Activated naive CD8-positive, alpha-beta T cell treated with anti-CD3 and anti-CD28 coated beads, Interleukin-2, amount 50 U/mL, for 24 hours (primary cell): ENCODE measurements at regions not wholly inside any gene's neighbourhood (a gene's known extent, or its start where the extent isn't known, plus 50 kb on each side); places are given as distances from the start of the nearest gene placed in this dataset.

Source experiments
- ATAC-seq: fragments of 150-1000 bp; cut with Tn5 transposase; one replicate; pipeline ENCODE4 v1.10.0; 2021
- DNase-seq: peaks from one replicate; pipeline ENCODE4 v3.0.0; 2021
- H3K27ac Mint-ChIP-seq: one replicate; pipeline ENCODE4 v1.8.0; 2021; ENCODE audit warnings: mild to moderate bottlenecking, mixed read lengths
- H3K27me3 Mint-ChIP-seq: one replicate; pipeline ENCODE4 v1.8.0; 2021; ENCODE audit warnings: mixed read lengths
- H3K36me3 Mint-ChIP-seq: one replicate; pipeline ENCODE4 v1.8.0; 2021; ENCODE audit warnings: low read depth, mixed read lengths
- H3K4me1 Mint-ChIP-seq: one replicate; pipeline ENCODE4 v1.8.0; 2021; ENCODE audit warnings: mixed read lengths
- H3K4me3 Mint-ChIP-seq: one replicate; pipeline ENCODE4 v1.8.0; 2021; ENCODE audit warnings: mild to moderate bottlenecking, moderate library complexity, mixed read lengths
- H3K9me3 Mint-ChIP-seq: one replicate; pipeline ENCODE4 v1.8.0; 2021; ENCODE audit warnings: mixed read lengths

DNA sequence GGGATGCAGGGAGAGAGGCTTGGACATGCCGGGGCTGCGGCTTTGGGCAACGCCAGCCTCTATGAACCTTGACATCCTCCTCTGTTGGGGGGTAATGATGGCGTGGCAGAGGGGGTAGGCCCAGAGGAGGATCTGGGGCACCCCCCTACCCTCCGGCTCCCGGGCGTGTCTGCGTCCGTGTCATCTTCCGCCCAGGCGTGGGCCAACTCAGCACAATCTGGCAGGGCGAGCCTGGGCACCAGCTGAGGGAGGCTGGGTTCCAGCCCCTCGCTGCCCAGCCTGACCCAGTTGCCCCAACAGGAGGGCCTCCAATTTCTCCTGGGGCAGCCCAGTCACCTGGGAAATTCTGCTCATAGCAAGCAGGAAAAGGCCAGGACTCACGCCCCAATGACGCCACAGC, 62.9 kb upstream of the IL17B start:
- Mint-ChIP-seq H3K27ac (no peak overlapping the region), H3K4me3 (no peak overlapping the region), H3K4me1 (peaks cover 11% of the 10 kb centered on the region), H3K36me3 (no peaks in the 10 kb centered on the region), H3K9me3 (no peaks in the 10 kb centered on the region), H3K27me3 (no peaks in the 10 kb centered on the region)
- DNase-seq (no peak), ATAC-seq (no peak)

DNA sequence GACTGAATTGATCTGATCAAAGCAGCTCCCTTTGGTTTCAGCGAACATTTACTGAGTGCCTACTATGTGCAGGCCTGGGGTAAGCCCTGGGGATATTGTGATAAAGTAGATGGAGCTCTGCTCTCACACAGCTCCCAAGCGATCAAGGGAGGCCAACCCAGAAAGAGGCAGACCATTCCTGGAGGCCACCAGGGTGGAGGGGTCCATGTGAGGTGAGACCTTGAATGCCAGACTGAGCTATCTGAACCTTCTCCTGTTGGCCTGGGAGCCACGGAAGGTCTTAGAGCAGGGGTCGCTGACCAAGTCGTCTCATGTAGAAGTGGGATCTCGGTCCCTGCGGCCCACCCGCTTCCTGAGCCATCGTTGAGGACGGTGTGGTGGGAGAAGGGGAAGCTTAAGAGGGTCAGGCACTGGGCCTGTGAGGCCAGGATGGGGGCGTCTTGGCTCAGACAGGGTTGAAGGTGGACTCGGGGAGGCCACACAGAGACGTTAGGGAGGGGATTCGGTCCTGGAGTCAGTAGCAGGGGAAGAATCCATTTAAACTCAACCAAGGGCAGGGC, 62.2 kb upstream of the IL17B start:
- Mint-ChIP-seq H3K4me1 (peaks cover 11% of the 10 kb centered on the region), H3K9me3 (no peaks in the 10 kb centered on the region), H3K27ac (no peak overlapping the region), H3K4me3 (no peak overlapping the region), H3K27me3 (peaks cover 1% of the 10 kb centered on the region), H3K36me3 (no peaks in the 10 kb centered on the region)
- no peak for DNase-seq
- no peak for ATAC-seq

DNA sequence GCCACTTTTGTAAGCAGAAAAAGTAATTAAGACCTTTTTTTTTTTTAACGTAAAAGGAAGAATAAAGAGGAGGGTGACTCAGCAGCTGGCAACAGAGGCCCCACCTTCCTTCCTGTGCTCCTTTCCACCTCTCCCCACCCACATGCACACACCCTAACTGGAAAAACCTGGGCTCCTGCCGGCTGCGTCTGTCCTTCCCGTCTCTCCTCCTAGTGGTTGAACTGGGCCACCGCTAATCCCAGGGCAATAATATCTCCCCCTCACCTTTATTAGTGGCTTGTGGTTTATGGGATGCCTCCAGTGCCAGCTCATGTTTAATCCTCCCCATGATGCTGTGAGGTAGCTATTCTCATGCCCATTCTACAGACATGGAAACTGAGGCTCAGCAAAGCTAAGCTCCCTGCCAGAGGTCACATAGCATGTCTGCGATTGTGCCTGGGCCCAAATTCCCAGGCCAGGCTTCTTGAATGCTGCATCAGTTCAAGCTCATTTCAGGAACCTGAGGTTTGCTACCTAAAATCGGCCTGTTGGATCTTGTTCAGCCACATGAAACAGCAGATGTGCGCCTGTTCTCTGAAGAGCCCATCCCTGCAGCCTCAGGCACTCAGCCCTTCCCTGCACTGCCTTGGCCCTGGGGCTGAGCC, 60.9 kb upstream of the IL17B start:
- DNase-seq = peak; percentile 18
- Mint-ChIP-seq H3K9me3 (no peaks in the 10 kb centered on the region), H3K4me1 (peaks cover 11% of the 10 kb centered on the region), H3K27ac (peak overlapping the region; percentile 69), H3K27me3 (peaks cover 2% of the 10 kb centered on the region), H3K36me3 (no peaks in the 10 kb centered on the region), H3K4me3 (no peak overlapping the region)
- no peak for ATAC-seq

DNA sequence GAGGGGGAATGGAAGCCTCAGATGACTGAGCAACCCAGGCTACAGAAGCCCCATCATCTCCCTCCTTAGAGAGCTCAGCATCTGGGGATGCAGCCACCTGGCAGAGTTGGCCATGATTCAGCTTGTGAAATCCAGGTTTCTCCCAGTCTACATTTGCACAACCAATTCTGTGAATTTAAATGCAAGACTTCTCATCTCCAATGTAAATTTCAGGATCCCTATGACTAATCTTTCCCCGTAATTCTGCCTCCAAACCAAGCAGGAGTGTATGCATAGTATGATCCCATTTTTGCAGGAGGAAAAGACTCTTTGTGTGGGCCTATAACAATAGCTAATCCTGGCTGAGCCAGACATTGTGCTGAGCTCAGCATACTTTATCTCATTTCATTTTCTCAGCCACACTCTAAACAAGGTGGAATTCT, 59.6 kb upstream of the IL17B start:
- no peaks in the 10 kb centered on the region for H3K36me3 Mint-ChIP-seq
- H3K4me1 Mint-ChIP-seq = peaks cover 11% of the 10 kb centered on the region
- ATAC-seq (no peak), DNase-seq (no peak)
- H3K27ac Mint-ChIP-seq = no peak overlapping the region
- no peak overlapping the region for H3K4me3 Mint-ChIP-seq
- no peaks in the 10 kb centered on the region for H3K9me3 Mint-ChIP-seq
- peaks cover 2% of the 10 kb centered on the region for H3K27me3 Mint-ChIP-seq

DNA sequence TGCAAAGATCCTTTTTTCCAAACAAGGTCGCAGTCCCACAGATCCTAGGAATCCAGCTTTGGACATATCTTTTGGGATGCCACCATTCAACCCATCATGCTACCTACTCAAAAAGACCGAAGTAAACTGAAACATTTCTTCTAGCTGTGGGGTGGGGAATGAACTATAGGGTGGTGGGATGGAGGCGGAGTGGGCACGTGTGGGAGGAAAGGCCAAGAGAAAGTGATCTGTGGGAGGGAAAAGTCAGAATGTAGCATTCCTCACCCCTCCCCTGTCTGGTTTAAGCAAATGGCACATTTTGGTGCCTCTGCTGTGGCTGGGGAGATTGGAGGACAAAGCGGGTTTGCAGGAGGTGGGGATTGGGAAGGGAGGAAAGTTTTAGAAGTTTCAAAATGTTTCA, 59.2 kb upstream of the IL17B start:
- Mint-ChIP-seq H3K36me3 (no peaks in the 10 kb centered on the region), H3K9me3 (no peaks in the 10 kb centered on the region), H3K4me1 (peaks cover 11% of the 10 kb centered on the region), H3K27ac (no peak overlapping the region), H3K27me3 (peaks cover 2% of the 10 kb centered on the region), H3K4me3 (no peak overlapping the region)
- ATAC-seq (no peak), DNase-seq (no peak)

DNA sequence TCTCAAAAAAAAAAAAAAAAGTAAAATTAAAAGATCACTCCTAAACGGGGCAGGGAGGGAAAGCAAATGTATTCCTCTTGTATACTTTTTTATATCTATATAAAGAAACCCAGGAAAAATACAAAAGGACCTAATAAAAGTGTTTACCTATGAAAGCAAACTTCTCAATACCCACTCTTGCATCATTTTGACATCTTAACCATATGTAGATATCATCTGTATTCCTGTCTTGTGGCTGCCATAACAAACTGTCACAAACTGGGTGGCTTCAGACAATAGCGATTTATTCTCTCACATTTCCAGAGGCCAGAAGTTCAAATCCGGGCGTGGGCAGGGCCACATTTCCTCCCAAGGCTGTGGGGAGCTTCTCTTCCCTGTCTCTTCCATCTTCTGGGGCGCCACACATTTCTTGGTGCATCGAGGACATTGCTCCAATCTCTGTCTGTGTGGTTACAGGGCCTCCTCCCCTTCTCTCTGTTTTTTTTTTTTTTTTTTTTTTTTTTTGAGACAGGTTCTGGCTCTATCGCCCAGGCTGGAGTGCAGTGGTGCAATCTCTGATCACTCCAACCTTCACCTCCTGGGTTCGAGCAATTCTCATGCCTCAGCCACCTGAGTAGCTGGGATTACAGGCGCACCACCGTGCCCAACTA, 58.4 kb upstream of the IL17B start:
- Mint-ChIP-seq H3K27ac (no peak overlapping the region), H3K36me3 (no peaks in the 10 kb centered on the region), H3K4me1 (peaks cover 11% of the 10 kb centered on the region), H3K9me3 (no peaks in the 10 kb centered on the region), H3K27me3 (peaks cover 2% of the 10 kb centered on the region), H3K4me3 (no peak overlapping the region)
- DNase-seq = no peak
- ATAC-seq = no peak

DNA sequence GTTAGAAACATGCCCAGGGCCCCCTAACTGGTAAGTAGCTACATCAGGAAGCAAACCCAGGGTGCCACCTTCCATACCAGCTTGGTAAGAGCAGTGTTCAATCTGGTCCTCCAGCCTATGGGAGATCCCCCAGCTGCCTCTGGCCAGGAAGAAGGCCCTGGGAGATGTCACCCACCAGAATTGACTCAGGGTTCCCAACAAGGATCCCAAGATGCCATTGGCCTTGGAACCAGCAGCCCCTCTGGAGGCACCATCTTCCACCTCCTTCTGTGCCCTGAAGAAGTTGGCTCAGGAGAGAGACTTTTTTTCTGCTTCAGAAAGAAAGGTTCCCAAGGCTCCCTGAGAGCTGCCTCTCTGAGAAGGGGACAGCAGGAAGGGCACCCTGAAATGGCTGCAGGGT, 56.6 kb upstream of the IL17B start:
- no peak for DNase-seq
- Mint-ChIP-seq H3K27ac (no peak overlapping the region), H3K27me3 (peaks cover 2% of the 10 kb centered on the region), H3K4me3 (no peak overlapping the region), H3K9me3 (no peaks in the 10 kb centered on the region), H3K4me1 (peaks cover 14% of the 10 kb centered on the region), H3K36me3 (no peaks in the 10 kb centered on the region)
- ATAC-seq = no peak

DNA sequence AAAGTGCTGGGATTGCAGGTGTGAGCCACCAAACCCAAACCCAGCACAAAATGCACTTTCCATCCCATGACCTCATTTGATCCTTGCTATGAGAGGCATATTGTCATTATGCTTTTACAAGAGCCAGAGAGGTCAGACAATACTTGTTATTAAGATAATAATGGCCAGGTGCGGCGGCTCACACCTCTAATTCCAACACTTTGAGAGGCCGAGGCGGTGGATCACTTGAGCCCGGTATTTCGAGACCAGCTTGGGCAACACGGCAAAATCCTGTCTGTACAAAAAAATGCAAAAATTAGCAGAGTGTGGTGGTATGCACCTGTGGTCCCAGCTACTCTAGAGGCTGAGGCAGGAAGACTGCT, 55.9 kb upstream of the IL17B start:
- H3K36me3 Mint-ChIP-seq = no peaks in the 10 kb centered on the region

DNA sequence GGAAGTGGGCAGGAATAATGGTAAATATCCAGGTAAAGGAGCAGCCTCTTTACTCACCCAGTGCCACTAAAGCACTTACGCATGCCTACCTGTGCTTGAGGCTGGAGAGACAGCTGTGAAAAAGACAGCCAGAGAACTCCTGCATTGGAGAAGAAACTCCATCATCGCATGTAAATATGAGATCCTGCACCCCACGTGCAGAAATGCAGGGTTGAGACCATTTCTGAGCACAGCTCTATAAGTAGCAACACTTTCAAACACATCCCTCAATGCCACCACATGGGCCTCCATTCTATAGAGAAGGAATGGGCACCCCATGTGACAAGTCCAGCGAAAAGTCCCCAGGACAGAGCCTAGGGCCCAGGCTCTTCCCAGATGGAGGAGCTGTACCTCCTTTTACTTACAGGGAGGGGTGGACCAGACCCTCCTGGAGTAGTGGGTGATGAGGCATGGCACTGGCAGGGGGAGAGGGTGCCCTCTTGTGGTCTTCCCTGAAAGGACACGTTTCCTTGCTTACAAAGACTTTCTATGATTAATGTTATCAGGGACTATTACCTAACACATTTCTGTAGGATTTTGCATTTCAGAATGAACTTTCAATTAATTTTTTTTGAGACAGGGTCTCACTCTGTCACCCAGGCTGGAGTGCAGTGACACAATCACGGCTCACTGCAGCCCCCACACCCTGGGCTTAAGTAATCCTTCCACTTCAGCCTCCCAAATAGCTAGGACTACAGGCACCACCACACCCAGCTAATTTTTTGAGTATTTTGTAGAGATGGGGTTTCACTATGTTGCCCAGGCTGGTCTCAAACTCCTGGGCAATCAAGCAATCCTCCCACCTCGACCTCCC, 55.3 kb upstream of the IL17B start:
- DNase-seq = peak; percentile 64
- H3K27ac Mint-ChIP-seq = no peak overlapping the region
- peaks cover 6% of the 10 kb centered on the region for H3K4me1 Mint-ChIP-seq
- peaks cover 2% of the 10 kb centered on the region for H3K27me3 Mint-ChIP-seq
- peak; percentile 37 for ATAC-seq
- no peak overlapping the region for H3K4me3 Mint-ChIP-seq
- no peaks in the 10 kb centered on the region for H3K36me3 Mint-ChIP-seq
- no peaks in the 10 kb centered on the region for H3K9me3 Mint-ChIP-seq

More for the DNA sequence above, 55.9 kb upstream of the IL17B start:
- ATAC-seq = no peak
- H3K27ac Mint-ChIP-seq = no peak overlapping the region
- no peak for DNase-seq
- H3K9me3 Mint-ChIP-seq = no peaks in the 10 kb centered on the region
- peaks cover 10% of the 10 kb centered on the region for H3K4me1 Mint-ChIP-seq
- H3K27me3 Mint-ChIP-seq = peaks cover 2% of the 10 kb centered on the region
- no peak overlapping the region for H3K4me3 Mint-ChIP-seq

DNA sequence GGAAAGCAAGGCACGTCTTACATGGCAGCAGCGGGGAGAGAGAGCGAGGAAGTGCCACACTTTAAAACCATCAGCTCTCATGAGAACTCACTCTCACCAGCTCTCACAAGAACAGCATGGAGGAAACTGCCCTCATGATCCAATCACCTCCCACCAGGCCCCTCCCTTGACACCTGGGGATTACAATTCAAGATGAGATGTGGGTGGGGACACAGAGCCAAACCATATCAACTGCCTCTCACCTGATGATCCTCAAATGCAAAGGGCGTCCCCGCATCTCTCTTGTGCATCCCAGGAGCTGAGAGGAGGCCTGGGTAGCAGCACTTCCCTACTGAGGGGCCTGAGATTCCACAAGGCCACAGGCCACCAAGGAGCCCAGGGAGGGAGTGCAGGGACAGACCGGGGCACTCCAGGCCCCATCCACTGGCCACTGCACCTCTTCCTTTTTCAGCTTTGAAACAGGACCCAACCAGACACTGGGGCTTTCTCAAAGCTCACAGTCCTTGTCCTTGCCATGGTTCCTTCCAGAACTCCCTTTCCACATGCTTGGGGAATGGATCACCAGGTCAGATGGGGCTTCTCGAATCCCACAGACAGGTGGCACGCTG, 54.5 kb upstream of the IL17B start:
- peaks cover 2% of the 10 kb centered on the region for H3K27me3 Mint-ChIP-seq
- peaks cover 3% of the 10 kb centered on the region for H3K4me1 Mint-ChIP-seq
- H3K4me3 Mint-ChIP-seq = no peak overlapping the region
- no peaks in the 10 kb centered on the region for H3K36me3 Mint-ChIP-seq
- H3K27ac Mint-ChIP-seq = no peak overlapping the region
- no peaks in the 10 kb centered on the region for H3K9me3 Mint-ChIP-seq
- no peak for DNase-seq
- ATAC-seq = no peak

DNA sequence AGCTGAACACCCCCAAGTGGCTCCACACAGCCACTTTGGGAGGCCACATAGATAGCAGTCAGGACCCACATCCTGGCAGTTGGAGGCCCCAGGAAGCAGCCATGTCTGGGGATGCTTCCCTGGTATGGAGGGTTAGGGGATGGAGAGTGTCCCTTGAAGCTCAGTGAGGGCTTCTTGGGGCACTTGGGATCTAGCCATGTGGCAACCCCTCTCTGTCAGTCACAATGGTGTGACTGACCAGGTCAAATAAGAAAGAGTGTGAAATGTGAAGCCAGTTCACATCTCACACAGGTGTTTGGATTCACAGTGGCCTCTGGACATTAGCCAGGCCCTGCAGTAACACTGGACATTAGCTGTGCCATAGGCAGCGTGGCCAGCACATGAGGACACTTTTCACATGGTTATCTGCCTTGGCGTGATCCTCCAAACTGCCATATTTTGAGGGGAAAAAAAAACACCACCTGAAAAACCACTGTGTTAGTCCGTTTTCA, 53.9 kb upstream of the IL17B start:
- H3K4me3 Mint-ChIP-seq = no peak overlapping the region
- no peaks in the 10 kb centered on the region for H3K9me3 Mint-ChIP-seq
- H3K4me1 Mint-ChIP-seq = peaks cover 3% of the 10 kb centered on the region
- peaks cover 2% of the 10 kb centered on the region for H3K27me3 Mint-ChIP-seq
- no peak for DNase-seq
- ATAC-seq = no peak
- no peaks in the 10 kb centered on the region for H3K36me3 Mint-ChIP-seq
- H3K27ac Mint-ChIP-seq = no peak overlapping the region

DNA sequence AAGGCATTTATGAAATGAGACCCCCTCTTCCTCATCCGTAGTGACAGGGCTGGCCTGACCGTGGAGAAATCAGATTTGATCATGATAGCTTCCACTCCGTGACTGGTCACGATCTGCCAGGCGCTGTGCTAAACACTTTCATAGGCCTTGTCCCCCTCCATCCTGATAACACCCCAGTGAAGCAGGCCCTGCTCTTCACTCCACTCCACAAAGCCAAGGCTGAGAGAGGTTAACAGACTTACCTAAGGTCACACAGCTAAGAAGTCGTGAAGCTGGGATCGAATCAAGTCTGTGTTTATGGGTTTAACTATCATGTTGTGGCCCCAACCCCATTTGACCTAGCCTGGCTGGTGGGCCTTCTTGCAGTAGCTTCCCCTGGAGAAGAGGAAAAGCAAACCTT, 53.3 kb upstream of the IL17B start:
- H3K9me3 Mint-ChIP-seq = no peaks in the 10 kb centered on the region
- H3K4me1 Mint-ChIP-seq = peaks cover 3% of the 10 kb centered on the region
- DNase-seq = no peak
- H3K27me3 Mint-ChIP-seq = peaks cover 2% of the 10 kb centered on the region
- no peak overlapping the region for H3K27ac Mint-ChIP-seq
- H3K36me3 Mint-ChIP-seq = no peaks in the 10 kb centered on the region
- ATAC-seq = no peak
- no peak overlapping the region for H3K4me3 Mint-ChIP-seq

DNA sequence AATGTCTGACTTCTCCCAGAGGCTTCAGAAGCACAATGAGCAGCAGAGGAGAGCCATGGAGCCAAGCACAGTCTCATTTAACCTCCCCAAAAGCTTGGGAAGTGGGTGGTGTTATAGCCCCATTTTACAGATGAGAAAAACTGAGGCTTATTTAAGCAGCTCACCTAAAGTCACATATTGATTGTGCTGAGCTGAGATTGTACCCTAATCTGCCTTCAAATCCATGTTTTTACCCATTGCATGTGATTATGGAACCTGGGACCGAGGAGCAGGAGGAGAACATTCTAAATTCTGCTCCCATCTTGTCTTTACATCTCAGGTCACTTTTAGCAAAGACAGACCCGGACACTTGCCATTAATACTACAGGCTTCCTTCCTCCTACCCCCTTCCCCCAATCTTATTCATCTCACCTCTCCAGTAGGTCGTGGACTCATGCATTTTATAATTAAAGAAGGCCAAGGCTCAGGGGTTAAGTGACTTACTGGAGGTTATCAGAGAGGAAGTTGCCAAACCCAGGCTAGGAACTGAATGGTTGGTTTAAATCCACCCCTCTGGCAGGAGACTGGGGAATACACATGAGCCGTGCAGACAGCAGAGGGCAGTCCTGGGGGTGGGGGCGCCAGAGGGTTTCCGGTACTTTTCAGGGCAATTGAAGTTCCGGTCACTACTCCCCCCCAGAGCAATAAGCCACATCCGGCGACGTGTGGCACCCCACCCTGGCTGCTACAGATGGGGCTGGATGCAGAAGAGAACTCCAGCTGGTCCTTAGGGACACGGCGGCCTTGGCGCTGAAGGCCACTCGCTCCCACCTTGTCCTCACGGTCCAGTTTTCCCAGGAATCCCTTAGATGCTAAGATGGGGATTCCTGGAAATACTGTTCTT, 51.0 kb upstream of the IL17B start:
- no peak for ATAC-seq
- no peaks in the 10 kb centered on the region for H3K27me3 Mint-ChIP-seq
- H3K4me3 Mint-ChIP-seq = no peak overlapping the region
- peaks cover 3% of the 10 kb centered on the region for H3K4me1 Mint-ChIP-seq
- DNase-seq = no peak
- H3K36me3 Mint-ChIP-seq = no peaks in the 10 kb centered on the region
- H3K9me3 Mint-ChIP-seq = no peaks in the 10 kb centered on the region
- H3K27ac Mint-ChIP-seq = no peak overlapping the region
